DND-41 (cell line): ENCODE measurements at regions not wholly inside any gene's neighbourhood (a gene's known extent, or its start where the extent isn't known, plus 50 kb on each side); places are given as distances from the start of the nearest gene placed in this dataset.

Experiments
- ATAC-seq: fragments of 200-7000 bp; cut with Tn5 transposase; 3 replicates; pipeline ENCODE4 v1.9.1; 2021; ENCODE audit warnings: low read depth; ENCODE audit not compliant: insufficient read depth
- DNase-seq: peaks from one replicate; pipeline ENCODE4 v3.0.0-alpha.2; 2020
- H2AFZ ChIP-seq: 2 replicates; pipeline ENCODE4 v1.6.0; 2012; ENCODE audit warnings: low read depth, low read length
- H3K27ac ChIP-seq: 2 replicates; pipeline ENCODE4 v1.5.1; 2012; ENCODE audit warnings: low read length, inconsistent platforms
- H3K27me3 ChIP-seq: fragments of 200-600 bp; sonication (generic); 2 replicates; pipeline ENCODE4 v1.6.0; 2012; ENCODE audit warnings: low read length, mild to moderate bottlenecking, inconsistent platforms; ENCODE audit not compliant: insufficient read depth, poor library complexity
- H3K36me3 ChIP-seq: 2 replicates; pipeline ENCODE4 v1.5.1; 2012; ENCODE audit warnings: low read length, inconsistent platforms; ENCODE audit not compliant: insufficient read depth
- H3K4me1 ChIP-seq: 2 replicates; pipeline ENCODE4 v1.5.1; 2012; ENCODE audit warnings: mild to moderate bottlenecking, low read length; ENCODE audit not compliant: insufficient read depth
- H3K4me2 ChIP-seq: 2 replicates; pipeline ENCODE4 v1.6.0; 2012; ENCODE audit warnings: mild to moderate bottlenecking, moderate library complexity, low read length, inconsistent platforms; ENCODE audit not compliant: insufficient read depth
- H3K4me3 ChIP-seq, 2 experiments: fragments of 200-600 bp in 1 of 2; shearing (Covaris generic) in 1 of 2; 2 replicates each; pipeline ENCODE4 v1.5.1; 2012 to 2016; ENCODE audit warnings: inconsistent platforms in 2 of 2, low read length in 2 of 2, mild to moderate bottlenecking in 2 of 2, low read depth in 1 of 2, moderate library complexity in 1 of 2
- H3K79me2 ChIP-seq: 2 replicates; pipeline ENCODE4 v1.6.0; 2012; ENCODE audit warnings: low read length, inconsistent platforms; ENCODE audit not compliant: insufficient read depth
- H3K9ac ChIP-seq: 2 replicates; pipeline ENCODE4 v1.6.0; 2012; ENCODE audit warnings: low read depth, mild to moderate bottlenecking, inconsistent platforms, low read length, moderate library complexity
- H3K9me3 ChIP-seq: 2 replicates; pipeline ENCODE4 v1.5.1; 2012; ENCODE audit warnings: low read length, moderate library complexity, mild to moderate bottlenecking, inconsistent platforms; ENCODE audit not compliant: insufficient read depth, severe bottlenecking
- H4K20me1 ChIP-seq: 2 replicates; pipeline ENCODE4 v1.6.0; 2012; ENCODE audit warnings: low read length; ENCODE audit not compliant: insufficient read depth
- EZH2 ChIP-seq: IDR thresholded peaks from 3 replicates; pipeline ENCODE4 v1.6.1; 2012; ENCODE audit warnings: borderline replicate concordance, low read depth, mild to moderate bottlenecking, moderate library complexity, low read length, inconsistent platforms; ENCODE audit not compliant: severe bottlenecking
- TF ChIP-seq, protein P1 (sequence below): IDR thresholded peaks from 2 replicates; pipeline ENCODE4 v1.5.1; 2012; ENCODE audit warnings: borderline replicate concordance, low read length, moderate library complexity, mild to moderate bottlenecking; ENCODE audit not compliant: poor library complexity, severe bottlenecking; ENCODE audit errors: extremely low read depth

GRCh38 chr9:108751369-108751768, 104.4 kb downstream of the ACTL7B start:
- H3K4me3 ChIP-seq = no peak overlapping the region
- no peak overlapping the region for H3K27ac ChIP-seq
- H3K36me3 ChIP-seq = no peaks in the 10 kb centered on the region
- no peaks in the 10 kb centered on the region for H3K4me1 ChIP-seq
- TF ChIP-seq, protein P1, sequence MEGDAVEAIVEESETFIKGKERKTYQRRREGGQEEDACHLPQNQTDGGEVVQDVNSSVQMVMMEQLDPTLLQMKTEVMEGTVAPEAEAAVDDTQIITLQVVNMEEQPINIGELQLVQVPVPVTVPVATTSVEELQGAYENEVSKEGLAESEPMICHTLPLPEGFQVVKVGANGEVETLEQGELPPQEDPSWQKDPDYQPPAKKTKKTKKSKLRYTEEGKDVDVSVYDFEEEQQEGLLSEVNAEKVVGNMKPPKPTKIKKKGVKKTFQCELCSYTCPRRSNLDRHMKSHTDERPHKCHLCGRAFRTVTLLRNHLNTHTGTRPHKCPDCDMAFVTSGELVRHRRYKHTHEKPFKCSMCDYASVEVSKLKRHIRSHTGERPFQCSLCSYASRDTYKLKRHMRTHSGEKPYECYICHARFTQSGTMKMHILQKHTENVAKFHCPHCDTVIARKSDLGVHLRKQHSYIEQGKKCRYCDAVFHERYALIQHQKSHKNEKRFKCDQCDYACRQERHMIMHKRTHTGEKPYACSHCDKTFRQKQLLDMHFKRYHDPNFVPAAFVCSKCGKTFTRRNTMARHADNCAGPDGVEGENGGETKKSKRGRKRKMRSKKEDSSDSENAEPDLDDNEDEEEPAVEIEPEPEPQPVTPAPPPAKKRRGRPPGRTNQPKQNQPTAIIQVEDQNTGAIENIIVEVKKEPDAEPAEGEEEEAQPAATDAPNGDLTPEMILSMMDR = no peak
- TF ChIP-seq EZH2 = no peak
- no peaks in the 10 kb centered on the region for H4K20me1 ChIP-seq
- no peaks in the 10 kb centered on the region for H3K79me2 ChIP-seq
- H3K27me3 ChIP-seq = no peaks in the 10 kb centered on the region
- no peak overlapping the region for H2AFZ ChIP-seq
- no peak for ATAC-seq
- H3K4me2 ChIP-seq = no peak overlapping the region
- H3K9ac ChIP-seq = no peak overlapping the region
- no peak for DNase-seq
- no peaks in the 10 kb centered on the region for H3K9me3 ChIP-seq

GRCh38 chr9:108750661-108751215, 105.0 kb downstream of the ACTL7B start:
- Histone ChIP-seq H3K27ac (no peak overlapping the region), H4K20me1 (no peaks in the 10 kb centered on the region), H3K36me3 (no peaks in the 10 kb centered on the region), H3K4me1 (no peaks in the 10 kb centered on the region), H3K9ac (no peak overlapping the region), H3K9me3 (no peaks in the 10 kb centered on the region), H3K4me3 (no peak overlapping the region), H2AFZ (no peak overlapping the region), H3K27me3 (no peaks in the 10 kb centered on the region), H3K79me2 (no peaks in the 10 kb centered on the region), H3K4me2 (no peak overlapping the region)
- DNase-seq (no peak), ATAC-seq (no peak)
- TF ChIP-seq EZH2 = no peak
- TF ChIP-seq, protein P1 = no peak

GRCh38 chr9:108748776-108749175, 107.0 kb downstream of the ACTL7B start:
- H3K9me3 ChIP-seq = no peaks in the 10 kb centered on the region
- TF ChIP-seq, protein P1 = no peak
- TF ChIP-seq EZH2 = no peak
- no peaks in the 10 kb centered on the region for H3K27me3 ChIP-seq
- no peak overlapping the region for H2AFZ ChIP-seq
- no peaks in the 10 kb centered on the region for H3K36me3 ChIP-seq
- H3K79me2 ChIP-seq = no peaks in the 10 kb centered on the region
- H3K27ac ChIP-seq = no peak overlapping the region
- H3K4me2 ChIP-seq = no peak overlapping the region
- H3K9ac ChIP-seq = no peak overlapping the region
- no peaks in the 10 kb centered on the region for H4K20me1 ChIP-seq
- no peaks in the 10 kb centered on the region for H3K4me1 ChIP-seq
- DNase-seq (no peak), ATAC-seq (no peak)
- no peak overlapping the region for H3K4me3 ChIP-seq

DNA sequence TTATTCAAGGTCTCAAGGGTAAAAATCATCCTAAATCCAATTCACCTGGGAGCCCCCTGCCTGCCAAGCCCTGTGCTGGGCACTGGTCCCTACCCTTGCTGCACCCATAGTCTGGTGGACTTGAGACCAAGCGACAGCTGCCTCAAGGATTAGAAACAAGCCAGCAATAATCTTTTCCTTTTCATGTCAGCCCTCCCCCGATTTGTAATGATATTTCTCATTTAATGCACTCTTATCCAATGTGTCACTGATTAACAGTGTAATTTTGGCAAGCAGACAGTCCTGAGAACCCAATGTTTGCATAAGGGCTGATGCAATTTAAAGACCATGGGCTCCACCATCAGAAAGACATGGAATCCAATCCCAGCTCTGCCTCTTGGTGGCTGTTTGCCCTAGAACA, 108.9 kb downstream of the ACTL7B start:
- ATAC-seq (no peak), DNase-seq (no peak)
- Histone ChIP-seq H3K9me3 (no peaks in the 10 kb centered on the region), H4K20me1 (no peaks in the 10 kb centered on the region), H3K4me3 (no peak overlapping the region), H3K4me2 (no peak overlapping the region), H3K27ac (no peak overlapping the region), H2AFZ (no peak overlapping the region), H3K27me3 (no peaks in the 10 kb centered on the region), H3K36me3 (no peaks in the 10 kb centered on the region), H3K4me1 (no peaks in the 10 kb centered on the region), H3K9ac (no peak overlapping the region), H3K79me2 (no peaks in the 10 kb centered on the region)
- TF ChIP-seq EZH2 = no peak
- TF ChIP-seq, protein P1 = no peak
